Skin of body (tissue), 1 donor: ENCODE measurements at regions not wholly inside any gene's neighbourhood (a gene's known extent, or its start where the extent isn't known, plus 50 kb on each side); places are given as distances from the start of the nearest gene placed in this dataset.

Source experiments
- DNase-seq: peaks from one replicate; lab custom pipeline; 2025; lab: John Stamatoyannopoulos, UW

DNA sequence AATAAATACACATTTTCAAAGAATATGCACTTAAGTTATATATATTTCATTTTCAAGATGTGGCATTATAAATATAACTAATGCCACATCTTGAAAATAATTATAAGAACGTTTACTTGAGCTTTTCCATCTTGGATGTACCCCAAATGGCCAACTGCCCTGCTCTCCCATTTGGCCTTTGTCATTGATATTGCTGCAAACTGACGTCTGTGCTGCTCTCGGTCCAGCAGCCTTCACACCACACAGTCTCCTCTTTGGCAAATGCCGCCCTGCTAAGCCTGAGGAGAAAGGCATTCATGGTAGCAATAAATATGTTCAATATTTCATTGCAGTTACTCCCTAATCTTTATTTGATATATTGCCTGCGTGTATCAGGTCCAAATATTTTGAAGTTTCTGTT is 384.6 kb upstream of the ADARB2 start:
- no peak for DNase-seq

DNA sequence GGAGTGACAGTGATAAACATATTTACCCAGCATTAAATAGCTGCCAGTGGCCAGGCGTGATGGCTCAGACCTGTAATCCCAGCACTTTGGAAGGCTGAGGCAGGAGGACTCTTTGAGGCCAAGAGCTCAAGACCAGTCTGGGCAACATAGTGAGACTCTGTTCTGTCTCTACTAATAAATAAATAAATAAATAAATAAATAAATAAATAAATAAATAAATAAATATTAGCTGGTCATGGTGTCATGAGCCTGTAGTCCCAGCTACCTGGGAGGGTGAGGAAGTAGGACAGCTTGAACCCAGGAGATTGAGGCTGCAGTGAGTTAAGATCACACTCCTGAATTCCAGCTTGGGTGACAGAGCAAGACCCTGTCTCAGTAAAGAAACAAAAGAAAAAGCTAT is 384.0 kb upstream of the ADARB2 start:
- no peak for DNase-seq

DNA sequence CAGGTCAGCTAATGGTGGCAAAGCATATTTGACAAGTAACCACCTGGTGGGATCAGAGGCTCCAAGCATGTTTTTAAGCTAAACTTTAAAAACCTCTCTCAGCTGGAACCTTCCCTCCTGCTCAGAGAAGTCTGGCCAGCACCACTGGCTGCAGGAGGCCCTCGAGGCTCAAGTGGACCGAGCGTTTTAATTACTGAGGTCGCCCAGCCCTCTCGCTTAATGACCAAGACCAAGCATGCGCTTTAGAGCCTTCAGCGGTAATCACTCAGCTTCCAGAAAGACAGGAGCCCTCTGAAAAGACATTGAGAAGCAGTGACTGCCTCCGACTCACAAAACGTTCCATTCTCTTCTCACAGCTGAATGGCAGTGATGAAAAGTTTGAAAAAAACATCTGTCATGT is 383.4 kb upstream of the ADARB2 start:
- DNase-seq, result no peak

DNA sequence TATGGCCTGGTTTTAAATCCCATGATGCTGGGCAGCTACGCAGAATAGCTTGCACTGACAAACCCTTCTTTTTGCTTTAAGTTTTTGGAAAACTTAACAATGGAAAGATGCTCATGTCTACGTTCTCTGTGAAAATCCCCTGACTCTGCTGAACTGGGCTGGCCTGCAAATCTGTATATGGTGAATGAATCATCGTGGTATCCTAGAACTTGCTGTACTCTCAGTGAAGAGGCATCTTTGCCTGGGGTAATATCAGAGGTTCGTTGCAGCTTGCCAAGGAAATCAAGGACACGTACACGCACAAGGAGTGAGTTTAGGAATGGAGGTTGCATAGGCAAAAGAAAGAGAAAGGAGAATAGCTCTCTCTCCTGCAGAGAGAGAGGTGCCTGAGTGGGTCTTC is 382.0 kb upstream of the ADARB2 start:
- no peak for DNase-seq

DNA sequence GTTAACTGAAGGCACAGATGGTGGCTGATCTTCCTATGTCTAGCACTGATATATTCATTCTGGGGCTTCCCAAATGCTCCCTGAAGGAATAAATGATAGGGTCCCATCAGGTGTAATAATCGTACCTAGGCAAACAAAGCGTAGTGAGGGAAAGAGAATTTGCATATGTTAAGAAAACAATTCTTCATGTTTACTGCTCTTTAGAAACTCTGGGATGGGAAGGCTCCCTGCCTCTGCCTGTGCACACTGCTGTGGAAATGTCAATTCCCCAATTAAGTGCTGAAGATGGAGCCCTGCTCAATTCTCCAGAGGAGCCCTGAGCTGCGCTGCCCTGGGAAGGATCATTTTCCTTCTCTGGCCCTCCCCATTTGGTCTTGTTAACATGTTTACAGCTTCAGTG is 380.9 kb upstream of the ADARB2 start:
- no peak for DNase-seq

DNA sequence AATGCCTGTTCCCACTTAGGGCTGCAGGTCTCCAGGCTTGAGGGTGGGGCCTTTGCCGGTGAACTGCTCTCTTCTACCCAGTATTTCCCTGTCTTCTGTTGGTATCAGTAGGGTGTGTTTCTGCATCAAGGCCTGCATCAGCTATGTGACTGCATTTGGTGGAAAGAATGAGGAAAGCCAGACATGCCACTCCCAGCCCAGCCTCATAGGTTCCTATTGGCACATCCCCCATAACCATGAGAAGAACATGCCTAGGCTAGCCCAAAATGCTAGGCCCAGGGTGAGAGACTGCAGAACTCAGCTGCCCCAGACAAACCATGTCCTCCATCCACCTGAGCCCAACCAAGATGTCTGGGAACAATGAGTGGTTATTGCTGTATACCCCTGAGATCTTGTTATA is 380.3 kb upstream of the ADARB2 start:
- DNase-seq, result no peak

DNA sequence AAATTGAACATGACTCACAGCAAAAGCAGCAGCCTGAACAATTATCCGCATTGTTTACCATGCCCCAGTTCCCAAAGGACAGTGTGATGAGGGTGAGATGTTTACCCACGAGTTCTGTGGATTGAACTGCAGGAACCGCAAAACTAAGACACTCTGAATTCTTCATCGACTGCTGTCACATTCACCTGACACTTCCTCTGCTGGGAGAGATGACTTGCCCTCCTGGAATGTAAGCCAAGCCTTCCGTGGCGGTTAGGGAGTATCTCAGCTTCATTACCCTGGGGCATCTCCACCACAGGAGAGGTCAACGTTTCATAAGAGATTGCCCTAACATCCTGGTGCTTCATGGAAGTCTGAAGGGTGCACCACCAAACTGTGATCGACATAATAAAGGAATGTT is 374.6 kb upstream of the ADARB2 start:
- DNase-seq, result no peak

DNA sequence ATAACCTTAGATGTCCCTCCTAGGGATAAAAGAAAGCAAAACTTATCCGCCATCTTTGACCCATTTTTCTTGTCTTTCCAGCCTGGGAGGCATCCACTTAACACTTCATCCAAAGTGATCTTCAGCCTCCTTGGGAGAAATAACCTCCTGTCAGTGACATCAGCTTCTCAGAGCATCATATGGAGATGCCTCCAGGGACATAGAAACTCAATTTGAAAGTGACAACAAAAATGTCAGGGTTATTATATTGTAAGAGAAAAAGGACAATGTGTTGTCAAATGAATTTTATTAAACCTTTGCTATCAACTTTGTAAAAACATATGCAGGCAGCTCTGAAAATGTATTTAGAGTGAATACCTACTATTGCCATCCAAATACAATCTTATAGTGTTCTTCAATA is 371.2 kb upstream of the ADARB2 start:
- no peak for DNase-seq

DNA sequence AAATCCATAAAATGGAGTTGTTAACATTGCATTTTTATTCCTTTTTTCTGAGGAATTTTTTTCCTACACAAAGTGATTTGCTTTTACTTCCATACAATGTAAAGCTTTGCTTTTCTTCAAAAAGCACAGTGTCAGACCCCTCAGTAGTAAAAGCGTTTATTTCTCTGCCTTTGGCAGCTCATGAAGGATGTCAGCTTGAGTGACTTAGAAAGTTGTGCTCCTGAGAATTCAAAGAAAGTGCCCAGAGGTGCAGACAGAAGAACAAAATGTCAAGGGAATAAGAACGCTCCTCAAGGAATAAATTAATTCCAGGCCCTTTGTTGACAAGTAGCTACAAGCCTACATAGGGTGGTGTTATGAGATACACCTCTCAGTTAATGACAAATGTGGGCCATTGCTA is 369.3 kb upstream of the ADARB2 start:
- DNase-seq, result no peak

DNA sequence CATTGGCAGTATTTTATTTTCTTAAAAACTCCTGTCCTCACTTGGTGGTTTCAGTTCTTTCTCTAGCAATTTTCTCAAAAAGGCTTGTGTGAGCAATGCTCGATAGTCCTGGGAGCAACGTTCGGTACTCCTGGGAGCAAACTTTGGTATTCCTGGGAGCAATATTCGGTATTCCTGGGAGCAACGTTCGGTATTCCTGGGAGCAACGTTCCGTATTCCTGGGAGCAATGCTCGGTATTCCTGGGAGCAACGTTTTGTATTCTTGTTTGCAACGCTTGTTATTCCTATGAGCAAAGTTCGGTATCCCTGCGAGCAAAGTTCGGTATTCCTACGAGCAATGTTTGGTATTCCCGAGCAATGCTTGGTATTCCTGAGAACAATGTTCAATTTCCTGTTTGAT is 362.0 kb upstream of the ADARB2 start:
- no peak for DNase-seq

DNA sequence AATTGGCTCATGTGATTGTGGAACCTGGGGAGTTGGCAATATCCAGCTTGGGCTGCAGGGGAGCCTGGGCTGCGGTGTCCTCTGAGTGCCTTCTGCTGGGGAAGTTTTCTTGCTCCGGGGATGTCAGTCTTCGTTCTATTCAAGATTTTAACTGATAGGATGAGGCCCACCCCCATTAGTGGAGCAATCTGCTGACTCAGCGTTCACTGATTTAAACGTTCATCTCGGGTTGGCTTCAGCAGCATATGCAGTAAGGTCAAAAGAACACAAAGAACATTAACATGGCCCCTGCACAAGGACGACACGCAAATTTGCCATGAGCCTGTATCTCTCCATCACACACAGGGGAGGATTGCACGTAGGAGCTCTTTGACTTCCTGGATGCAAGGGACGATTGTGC is 360.6 kb upstream of the ADARB2 start:
- DNase-seq, result no peak

DNA sequence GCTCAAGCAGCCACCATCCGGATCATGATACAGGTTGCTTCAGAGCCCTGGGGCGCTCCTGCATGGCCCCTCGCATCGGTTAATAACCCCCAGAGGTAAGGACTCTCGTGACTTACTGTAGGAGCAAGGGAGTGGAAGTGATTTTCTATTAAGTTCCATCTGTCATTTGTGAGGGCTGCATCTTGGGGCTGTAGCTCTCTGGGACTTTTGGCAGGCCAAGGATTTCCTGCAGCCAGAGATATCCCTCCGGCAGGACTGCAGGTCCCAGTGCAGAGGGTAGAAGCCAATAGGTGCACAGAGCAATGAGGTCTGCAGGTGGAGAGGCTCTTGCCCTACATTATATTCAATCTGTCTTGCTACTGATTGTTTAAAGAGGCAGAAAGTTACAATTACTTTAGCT is 356.8 kb upstream of the ADARB2 start:
- DNase-seq, result no peak

DNA sequence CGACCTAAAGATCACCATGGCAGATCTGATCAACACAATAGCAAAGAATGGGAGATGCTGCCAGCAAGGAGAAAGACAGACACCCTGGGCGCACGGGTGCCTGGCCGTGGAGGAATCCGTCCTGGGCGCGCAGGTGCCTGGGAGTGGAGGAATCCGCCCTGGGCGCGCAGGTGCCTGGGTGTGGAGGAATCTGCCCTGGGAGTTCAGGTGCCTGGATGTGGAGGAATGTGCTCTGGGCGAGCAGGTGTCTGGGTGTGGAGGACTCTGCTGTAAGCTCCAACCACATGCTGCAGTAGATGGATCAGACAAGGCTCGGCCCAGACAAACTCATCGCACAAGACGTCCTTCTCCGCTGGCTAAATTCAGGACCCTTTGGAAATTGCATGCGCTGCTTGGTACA is 346.3 kb upstream of the ADARB2 start:
- no peak for DNase-seq

DNA sequence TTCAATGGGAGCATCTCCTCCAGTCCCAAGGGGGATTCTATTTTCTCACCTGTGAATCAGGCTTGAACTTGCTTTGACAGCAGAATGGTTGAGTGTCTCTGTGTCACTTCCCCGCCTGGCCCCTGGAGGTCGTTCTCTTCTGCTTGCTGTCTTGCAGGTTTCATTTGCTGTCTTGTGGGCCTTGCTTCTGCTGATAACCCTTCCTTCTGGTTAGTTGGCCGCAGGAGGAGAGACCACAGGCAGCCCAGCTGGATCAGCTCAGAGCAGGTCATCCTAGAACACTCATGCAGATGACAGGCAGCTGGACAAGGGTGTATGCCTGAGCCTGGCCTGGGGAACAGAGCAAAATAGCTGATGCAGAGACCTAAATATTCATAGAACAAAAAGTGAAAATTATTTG is 344.2 kb upstream of the ADARB2 start:
- DNase-seq, result no peak

DNA sequence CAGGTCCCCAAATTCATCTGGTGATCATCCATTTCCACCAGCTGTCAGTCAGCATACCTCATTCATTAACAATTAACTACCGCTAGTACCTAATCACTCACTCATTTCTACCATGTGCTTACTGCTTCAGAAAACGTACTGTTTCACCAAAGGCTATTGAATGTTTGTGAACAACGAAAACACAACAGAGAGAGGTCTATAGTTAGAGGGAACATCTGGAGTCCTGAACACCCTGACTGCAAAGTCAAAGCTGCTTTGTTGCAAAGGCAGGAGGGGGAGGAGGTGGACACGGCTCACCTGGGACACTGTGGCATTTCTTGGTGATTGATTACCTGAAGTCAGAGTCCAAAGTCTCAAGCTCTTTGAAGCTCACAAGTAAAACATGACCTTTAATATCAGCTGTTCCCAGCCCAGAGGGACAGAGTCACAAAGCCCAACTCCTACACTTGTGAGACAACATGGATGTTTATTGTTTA is 342.3 kb upstream of the ADARB2 start:
- DNase-seq, result no peak

DNA sequence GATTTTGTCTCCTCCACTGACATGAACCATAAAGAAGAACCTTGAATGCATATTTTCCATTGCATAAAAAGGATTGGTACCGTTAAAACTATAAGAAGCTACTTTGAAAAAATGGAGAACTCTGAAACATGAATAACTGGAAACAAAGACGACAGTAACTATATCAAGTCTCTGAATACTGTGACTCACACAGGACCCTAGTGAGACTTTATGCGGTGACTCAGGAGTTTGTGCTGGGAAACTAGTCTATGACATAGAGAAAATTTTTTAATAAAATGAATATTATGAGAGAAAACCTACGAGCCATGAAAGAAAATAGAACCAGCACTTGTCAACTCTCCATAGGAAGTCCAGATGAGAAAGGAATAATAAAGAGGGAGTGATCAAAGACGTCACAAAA is 339.9 kb upstream of the ADARB2 start:
- no peak for DNase-seq

DNA sequence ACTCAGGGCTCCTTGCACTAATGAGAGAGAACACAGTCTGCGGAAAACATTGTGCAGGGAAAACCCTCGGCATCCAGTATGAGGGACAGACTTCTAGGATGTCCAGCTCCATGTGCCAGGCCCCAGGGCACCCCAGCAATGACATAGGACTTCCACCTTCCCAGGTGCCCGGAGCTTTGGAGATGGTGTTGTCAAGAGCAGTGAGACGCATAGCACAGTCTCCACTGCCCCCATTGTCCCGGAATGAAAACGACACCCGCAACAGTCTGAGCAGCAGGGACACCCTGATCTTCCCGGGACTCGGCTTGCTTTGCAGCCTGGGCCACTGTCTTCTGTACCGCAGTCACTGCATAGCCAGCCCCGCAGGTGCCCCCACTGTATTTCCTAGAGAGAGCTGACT is 339.2 kb upstream of the ADARB2 start:
- DNase-seq, result no peak

DNA sequence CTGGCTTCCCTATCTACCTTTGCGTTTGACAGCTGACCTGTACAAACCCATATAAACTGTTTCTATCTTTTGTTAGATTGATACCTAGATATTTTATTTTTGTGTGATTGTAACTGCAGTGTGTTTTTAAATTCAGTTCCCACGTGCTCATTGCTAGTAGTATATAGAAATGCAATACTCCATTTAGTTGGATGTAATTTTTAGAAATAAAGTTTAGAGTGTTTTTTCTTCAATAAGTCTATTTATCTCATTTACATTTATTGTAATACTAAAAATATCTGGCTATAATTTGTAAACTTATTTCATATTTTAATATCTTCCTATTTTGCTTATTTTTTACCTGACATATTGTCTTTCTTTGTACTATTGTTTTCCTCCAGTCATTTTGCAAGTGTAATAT is 329.7 kb upstream of the ADARB2 start:
- no peak for DNase-seq

DNA sequence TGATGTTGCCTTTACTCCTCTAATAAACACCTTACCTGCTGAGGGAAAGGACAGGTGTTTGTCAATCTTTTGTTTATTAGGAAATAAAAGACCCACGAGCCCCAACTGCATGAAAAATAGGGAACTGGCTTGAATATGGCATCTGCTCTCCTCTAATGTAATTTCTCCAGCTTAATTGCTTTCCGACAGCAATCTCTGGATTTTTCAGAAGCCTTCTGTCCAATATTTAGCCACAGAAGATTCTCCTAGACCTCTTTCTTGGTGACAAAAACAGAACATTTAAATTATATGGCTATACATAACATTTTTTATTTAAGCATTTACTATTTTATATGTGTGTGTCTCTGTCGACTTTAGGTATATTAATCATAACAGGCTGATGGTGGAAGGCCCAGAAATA is 317.4 kb upstream of the ADARB2 start:
- no peak for DNase-seq

DNA sequence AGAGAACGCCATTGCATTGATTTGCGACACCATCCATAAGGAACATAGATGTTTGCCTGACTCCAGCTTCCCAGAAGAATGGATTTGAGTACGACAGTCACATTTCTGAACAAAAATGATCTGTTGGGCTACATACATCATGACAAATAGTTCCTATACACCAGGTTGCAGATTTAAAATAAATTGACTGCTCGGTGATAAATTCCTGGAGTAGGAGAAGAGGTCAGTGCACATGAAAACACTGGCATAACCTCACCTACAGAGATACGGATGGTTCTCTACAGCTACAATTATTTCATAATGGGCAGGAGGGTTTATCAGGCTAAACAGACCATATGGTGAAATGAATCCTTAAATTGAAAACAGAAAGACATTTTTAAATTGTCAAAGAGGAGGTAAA is 316.5 kb upstream of the ADARB2 start:
- DNase-seq, result no peak

DNA sequence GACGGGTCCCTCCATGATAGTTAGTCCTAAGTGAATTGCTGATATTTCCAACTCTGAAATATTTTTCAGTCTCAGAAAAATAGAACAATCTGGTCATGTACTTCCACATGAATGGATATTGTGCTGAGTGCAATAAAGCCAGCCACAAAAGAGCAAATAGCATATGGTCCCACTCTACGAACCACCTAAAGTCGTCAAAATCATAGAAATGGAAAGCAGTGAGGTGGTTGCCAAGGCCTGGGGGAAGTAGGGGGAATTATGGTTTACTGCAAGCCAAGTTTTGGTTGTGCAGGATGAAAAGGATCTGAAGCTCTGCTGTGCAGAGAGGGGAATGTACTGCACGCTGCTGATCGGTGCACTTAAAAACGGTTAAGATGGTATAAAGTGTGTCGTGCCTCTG is 313.8 kb upstream of the ADARB2 start:
- DNase-seq, result no peak

DNA sequence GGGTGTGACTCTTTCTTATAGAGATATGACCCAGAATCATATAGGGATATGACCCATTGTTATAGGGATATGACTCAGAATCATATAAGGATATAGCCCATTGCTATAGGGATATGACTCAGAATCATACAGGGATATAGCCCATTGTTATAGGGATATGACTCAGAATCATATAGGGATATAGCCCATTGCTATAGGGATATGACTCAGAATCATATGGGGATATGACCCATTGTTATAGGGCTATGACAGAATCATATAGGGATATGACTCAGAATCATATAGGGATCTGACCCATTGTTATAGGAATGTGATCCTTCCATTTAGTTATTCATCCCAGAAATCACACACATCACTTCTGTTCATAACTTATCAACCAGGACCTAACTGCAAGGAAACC is 312.2 kb upstream of the ADARB2 start:
- DNase-seq, result no peak

DNA sequence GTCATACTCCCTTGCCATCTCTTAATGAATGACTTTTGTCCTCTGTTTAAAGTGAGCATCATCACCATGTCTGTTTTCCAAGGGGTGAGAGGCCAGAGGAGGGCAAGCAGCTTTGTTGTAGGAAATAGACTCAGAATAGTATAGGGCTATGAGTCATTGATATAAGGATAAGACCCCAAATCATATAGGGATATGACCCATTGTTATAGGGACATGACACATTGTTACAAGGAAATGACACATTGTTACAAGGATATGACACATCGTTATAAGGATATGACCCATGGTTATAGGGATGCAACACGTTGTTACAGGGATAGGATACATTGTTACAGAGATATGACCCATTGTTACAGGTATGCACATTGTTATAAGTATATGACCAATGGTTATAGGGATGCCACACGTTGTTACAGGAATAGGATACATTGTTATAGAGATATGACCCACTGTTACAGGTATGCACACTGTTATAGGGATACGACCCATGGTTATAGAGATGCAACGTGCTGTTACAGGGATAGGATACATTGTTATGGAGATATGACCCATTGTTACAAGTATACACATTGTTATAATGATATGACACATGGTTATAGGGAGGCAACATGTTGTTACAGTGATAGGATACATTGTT is 311.1 kb upstream of the ADARB2 start:
- no peak for DNase-seq

DNA sequence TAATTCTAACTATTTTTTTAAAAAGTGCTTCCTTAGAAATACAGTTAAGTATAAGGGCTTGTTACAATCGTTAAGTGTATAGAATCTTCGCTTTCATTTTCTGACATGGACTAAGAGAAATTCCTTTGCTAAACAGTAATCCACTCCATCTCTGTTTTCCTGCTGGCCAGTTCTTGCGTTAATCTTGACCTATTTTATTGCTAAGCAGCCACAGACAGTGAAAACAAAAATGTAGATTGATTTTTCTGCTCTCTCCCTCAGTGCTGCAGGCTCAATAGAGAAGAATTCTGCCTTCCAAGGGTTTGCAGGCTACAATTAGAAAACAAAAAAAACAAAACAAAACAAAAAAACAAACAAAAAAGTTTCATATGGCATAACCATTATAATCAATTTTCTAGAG is 310.4 kb upstream of the ADARB2 start:
- DNase-seq, result no peak
